Putamen (tissue), 1 donor: ENCODE measurements at regions not wholly inside any gene's neighbourhood (a gene's known extent, or its start where the extent isn't known, plus 50 kb on each side); places are given as distances from the start of the nearest gene placed in this dataset.
"Not testable (repeated sequence)": the region's sequence is repeated elsewhere in the genome, so short reads cannot be mapped to it uniquely, and the experiment has no call there.

Source experiments
- DNase-seq: peaks from one replicate; pipeline ENCODE4 v3.0.0-alpha.2; 2016; ENCODE audit warnings: low spot score

DNA sequence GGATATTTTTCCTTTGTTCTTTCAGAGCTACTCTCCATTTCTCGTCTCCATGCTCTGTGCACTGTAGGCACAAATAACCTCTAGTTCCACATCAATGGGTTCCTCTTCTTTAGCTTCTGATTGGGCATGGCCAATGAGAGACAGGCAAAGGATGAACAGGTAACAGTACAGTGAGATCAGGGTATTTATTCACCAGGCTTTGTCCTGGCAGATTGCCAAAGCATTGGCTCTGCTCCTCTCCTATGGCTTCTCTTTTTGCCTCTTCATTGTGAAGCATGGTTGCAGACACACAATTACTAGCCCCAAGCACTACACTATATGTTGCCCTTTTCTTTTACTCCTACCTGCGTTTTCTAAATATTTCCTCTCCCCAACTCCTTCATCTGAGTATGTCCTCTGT lies 215.1 kb upstream of the ARRDC3 start:
- DNase-seq: no peak

DNA sequence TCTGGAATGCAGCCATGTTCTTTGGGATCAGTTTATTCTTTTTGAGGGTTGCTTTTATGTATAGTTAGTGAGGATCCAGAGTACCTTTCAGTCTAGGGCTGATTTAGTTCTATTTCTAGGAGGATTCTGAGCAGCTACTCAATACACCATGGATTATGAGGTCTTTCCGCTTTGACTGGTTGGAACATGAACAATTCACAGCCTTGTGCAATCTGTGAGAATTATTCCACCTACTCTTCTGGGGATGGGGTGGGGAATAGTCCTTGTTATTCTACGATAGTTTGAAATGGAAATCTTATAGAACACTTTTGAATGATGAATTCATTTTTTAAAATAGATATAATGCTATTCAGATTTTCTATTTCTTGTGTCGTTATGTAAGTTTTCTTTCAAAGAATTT lies 212.3 kb upstream of the ARRDC3 start:
- DNase-seq: peak; percentile 72

DNA sequence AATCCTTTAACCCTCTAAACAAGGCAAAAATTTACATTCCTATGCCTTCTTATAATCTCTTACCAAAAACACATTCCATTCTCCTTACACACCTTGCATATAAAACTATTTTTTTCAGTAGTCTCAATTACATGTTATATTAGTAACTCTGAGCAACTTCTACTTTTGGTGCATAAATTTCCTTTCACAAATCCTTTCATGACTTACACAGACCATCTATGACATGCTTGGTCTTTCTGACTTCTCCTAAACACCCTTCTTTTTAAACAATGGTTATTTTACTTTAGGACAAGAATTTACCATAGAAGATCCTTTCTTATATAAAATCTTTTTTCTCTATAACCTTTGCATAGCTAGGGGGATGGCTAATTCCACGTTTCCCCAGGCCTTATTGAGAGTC lies 208.0 kb upstream of the ARRDC3 start:
- DNase-seq: no peak

DNA sequence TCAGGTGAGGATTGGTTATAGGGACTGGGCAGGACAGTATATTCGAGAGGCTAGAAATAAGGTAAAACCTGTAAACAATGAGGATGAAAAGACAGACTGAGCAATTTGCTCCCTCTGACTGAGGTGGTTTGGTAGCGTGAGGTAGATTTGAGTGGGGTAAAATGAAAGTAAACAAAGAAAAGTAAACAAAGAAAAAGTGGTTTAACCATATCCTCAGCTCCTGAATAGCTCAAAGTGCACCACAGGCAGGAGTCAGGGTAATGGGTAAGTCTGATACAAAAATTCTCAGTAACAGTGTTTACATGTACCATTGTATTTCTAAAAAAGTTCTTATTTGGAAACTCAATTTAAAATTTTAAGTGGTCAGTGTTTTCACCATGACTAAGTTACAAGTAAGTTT lies 203.1 kb upstream of the ARRDC3 start:
- no peak for DNase-seq

DNA sequence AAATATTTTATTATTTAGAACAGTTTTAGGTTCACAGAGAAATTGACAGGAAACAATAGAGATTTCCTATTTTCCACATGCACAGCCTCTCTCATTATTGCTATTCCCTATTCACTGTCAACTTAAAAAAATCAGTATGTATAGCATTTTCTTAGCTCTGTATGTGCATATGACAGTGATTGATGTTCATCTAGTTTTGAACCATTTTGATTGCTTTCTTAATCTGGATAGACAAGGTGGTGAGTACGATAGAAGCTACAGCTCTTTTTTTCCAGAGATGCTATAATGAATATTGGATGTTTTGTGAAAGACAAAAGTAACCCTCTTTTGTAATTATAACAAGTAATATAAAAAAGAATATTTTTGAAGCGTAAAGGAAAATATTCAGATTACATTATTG lies 201.2 kb upstream of the ARRDC3 start:
- no peak for DNase-seq

DNA sequence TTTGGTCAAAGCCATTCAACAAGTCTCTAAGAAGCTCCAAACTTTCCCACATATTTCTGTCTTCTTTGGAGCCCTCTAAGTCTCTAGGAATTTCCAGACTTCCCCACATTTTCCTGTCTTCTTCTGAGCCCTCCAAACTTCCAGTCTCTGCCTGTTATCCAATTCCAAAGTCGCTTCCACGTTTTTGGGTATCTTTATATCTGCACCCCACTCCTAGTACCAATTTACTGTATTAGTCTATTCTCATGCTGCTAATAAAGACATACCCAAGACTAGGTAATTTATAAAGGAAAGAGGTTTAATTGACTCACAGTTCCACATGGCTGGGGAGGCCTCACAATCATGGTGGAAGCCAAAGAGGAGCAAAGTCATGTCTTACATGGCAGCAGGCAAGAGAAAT lies 182.9 kb upstream of the ARRDC3 start:
- not testable (repeated sequence) for DNase-seq

DNA sequence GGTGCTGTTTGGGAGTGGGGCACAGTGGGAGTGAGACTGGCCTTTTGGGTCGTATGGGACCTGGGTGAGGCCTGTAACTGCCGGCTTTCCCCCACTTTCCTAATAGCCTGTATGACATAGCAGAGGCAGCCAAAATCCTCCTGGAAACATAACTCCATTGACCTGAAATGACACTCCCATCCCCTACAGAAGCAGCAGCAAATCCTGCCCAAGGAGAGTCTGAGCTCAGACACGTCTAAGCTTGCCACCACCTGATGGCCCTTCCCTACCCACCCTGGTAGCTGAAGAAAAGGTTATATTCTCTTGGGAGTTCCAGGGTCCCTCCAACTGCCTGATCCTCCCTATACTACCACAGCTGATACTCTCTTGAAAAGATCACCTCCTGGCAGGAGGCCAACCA lies 179.8 kb upstream of the ARRDC3 start:
- no peak for DNase-seq

DNA sequence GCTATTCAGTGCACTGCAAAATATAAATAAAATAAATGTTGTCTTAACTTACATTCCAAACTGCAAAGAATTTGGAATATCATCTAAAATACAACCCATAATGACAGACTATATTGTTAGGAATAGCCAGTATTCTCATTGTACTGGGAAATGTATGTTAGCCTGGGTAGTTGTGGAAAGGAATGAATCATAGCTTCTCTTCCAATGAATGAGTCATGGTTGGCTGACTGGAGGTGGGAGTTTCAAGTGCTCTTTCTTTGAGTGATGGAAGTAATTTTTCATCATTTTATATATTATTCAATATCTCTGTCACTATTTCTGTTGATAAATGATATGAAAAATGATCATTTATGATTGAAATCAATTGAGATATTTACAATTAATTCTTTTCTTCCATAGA lies 158.6 kb upstream of the ARRDC3 start:
- peak; percentile 42 for DNase-seq

DNA sequence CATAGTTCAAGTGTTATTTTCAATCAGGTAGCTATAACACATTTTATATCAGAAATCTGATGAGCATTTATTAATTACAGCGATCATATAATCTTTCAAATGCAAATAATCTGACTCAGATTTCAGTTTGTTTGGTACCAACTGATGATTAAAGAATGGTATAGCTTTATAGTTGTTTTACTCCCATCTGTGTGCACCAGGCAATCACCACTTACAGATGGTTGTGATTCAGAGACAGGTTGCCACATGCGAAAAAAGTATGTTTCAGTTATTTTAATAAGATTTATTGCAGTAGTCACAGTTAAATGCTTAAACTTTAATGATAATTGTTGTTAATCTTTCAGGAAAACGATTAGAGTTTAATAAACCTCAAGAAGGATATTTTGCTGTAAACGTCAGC lies 155.1 kb upstream of the ARRDC3 start:
- no peak for DNase-seq

DNA sequence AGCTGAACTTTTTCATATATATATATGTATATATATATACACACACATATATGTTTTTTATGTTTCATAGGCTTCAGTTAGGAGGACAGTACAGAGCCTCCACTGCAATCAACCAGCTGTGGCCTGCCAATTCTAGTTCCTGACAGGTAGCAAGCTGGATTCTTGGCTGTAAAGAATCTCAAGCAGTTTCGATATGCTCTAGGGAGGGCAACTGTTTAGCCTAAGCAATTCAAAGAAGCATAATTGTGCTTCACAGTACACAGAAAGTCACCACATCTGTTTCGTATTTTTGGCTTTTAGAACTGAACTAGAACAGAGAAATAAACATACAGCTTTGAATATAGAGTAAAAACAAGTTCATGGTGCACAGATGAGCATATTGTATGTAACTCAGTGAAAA lies 152.4 kb upstream of the ARRDC3 start:
- no peak for DNase-seq

DNA sequence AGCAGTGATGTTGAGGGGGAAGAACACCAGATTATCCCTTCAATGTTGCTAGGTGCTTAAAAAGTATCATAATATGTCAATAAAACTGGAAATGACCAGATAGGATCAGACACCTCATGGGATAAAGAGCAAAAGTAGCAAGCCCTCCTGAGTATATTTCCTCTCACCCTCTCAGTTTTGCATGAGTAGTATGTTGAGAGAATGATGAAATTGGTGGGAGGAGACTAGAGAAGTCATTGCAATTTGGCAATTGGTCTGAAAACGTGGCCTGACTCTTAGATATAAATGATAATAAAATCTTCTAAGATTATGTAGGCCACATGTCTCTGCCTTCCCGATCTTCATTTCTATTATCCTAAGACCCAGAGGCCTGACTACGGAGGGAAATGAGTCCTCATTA lies 151.2 kb upstream of the ARRDC3 start:
- DNase-seq: no peak

DNA sequence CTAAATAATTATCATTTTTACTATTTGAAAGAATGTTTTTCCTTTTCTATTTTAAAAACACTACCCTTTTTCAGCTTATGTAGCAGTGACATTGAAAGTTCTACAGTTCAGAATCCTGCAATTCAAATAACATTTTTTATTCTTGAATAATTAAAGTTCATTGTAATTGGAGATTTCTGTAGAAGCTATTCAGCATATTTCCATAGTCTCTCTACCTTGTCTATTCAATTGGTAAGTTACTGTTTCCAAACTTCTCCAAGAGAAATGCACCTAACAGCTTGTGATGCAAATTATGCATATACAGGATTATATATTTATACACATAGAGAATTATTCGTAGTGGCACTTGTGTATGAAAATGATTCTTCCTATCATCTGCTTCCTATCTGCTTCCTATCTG lies 149.7 kb upstream of the ARRDC3 start:
- no peak for DNase-seq

DNA sequence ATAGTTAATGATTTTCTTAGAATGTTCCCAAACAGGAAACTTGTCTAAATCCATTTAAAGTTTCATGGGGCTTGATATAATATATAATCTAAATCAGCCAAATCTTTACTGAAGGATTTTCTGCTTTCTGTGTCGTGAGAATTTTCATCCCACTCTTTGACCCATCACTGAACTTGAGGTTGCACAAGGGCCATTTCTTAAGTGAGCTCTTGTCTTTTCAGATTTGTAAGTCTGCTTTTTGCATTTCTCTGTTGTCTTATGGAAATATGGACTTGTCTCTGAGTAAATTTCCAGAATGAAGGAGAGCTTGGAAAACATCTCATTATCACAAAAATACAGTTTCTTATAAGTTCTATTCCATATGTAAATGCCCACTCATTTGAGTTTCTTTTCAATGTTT lies 149.2 kb upstream of the ARRDC3 start:
- DNase-seq: no peak

DNA sequence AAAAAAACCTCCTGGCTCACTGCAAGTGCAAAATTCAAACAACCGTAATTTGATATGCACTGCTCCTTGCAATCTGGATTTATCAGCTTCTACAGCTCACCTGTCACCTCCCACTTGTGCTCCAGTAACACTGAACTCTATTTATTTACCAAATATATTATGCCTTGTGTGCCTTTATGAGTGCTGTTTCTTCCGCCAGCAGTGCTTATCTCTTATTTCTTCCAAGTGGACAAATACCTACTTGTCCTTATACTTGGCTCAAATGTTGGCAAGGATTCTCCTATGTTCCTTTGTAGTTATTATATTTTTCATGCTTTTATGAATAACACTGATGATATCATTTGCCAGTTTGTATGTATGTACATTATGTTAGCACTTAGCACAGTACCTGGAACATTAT lies 145.7 kb upstream of the ARRDC3 start:
- DNase-seq: no peak

DNA sequence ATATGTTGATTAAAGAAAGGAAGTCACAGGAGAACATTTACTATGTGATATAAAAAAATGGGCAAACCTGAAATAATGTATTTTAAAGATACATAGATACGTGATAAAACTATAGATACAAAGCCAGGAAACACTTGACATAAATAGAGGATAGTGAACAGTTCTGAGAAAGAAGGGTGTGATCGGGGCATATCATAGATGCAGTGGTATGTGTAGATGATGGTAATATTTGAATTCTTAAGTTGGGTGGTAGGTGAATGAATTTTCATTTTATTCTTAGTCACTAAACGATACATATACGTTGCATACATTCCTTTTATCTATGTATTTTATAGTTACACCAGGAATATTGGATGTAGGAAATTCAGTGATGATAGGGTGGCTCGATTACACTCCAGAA lies 138.7 kb upstream of the ARRDC3 start:
- no peak for DNase-seq

DNA sequence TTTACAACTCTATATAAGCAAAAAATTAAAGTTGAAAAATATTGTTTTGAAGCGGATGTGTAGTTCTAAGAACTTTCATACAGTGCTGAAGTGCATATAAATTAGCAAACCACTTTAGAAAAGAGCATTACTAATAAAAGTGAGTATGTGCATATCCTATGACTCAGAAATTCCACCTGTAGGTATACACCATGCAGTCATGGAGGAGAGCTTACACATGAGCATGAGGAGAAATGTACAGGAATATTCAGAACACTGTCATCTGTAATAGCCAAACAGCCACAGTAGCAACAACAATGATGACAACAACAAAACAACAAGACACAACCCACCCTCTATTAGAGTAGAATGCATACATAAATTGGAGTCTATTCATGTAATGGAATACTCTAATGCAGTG lies 138.2 kb upstream of the ARRDC3 start:
- no peak for DNase-seq

DNA sequence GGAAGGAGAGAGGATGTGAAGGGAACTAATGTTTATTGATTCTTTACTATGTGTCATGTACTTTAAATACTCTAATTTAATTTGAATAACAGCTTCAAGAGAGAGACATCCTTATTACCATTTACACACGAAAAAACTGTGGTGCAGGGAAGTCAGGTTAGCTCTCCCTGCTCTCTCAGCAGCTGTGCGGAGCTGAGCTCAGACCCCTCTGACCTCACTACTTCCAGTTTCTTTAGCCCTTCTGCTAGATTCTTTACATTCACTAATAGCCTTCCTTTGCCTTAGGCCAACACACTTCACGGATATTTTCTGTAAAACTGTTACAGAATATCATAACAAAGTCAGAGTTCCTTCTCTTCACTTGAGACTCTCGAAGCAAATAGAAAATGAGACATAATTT lies 131.3 kb upstream of the ARRDC3 start:
- no peak for DNase-seq

DNA sequence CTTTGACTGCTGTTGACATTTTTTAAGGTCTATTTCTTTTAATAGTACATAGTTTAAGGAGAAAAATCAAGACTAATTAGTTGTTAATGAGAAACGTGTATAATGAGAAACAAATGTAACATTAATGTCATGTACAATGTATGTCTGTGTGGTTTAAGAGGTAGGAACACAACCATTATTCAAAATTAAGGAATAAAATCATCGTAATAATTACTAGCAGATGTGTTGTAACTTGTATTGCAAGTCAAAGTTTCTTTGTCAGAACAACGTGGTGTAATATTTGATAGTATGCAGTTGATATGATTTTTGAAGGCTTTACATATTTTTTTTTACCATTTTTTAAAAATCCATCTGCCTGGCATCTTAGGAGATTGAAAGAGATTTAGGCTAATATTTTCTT lies 120.2 kb upstream of the ARRDC3 start:
- no peak for DNase-seq

DNA sequence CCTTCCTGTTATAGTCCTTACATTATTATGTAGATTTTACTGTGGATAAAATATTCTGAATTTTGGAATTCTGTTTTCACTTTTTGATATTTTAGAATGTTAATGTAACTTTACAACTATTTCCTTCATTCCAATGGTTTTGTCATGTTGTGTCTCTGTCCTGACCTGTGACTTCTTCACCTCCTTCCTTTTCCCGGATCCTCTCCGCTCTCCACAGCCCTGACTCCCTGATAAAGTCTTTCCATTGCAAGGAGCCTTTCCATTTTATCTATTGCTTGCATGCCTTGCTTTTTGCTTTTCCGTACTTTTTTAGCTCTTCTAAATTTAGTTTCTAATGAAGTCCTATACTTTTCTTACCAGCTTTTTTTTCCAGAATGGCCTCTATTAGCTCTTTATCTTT lies 117.6 kb upstream of the ARRDC3 start:
- DNase-seq: no peak

DNA sequence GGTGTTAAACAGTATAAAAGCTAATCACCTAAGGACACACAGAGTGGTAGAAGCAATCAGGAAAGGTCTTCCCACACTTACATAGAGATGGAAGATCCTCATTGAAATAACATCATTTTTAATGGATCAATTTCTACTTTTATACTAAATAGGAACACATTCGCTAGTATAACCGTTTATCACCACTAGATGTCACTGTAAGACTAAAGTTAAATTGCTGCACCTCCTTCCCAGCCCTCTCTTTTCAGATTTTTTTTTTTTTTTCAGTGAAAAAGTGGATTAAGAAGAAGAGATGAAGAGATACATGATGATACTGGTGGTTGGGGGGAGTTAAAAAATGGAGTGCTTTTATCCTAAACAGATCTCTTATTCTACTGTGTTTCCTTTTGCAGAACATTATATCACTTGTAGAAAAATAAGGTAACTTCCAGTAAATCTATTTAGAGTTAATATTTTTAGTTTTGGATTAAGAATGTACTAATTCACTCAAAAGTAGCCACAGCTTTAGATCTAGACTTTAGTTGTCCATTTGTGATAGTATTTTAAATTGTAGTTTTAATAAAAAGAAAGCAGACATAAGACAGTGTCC lies 116.9 kb upstream of the ARRDC3 start:
- DNase-seq: peak; percentile 4

DNA sequence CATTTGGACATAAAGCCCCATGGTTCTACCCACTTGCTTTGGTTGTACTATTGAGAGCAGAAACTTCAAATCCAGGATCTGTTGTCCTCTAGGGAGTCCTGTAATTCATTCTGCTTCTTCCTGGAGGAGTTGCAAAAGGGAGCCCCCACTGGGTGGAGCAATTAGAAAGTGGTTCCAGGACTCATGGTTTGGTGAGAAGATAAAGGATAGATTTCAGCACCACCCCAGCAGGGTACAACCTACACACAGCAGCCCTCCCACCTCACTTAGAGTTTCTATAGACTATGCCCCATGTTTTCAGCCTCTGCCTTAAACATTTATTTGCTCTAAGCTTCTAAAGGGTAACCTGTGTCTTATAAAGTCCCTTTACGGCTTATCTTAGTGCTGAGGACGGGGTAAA lies 112.6 kb upstream of the ARRDC3 start:
- DNase-seq: no peak

DNA sequence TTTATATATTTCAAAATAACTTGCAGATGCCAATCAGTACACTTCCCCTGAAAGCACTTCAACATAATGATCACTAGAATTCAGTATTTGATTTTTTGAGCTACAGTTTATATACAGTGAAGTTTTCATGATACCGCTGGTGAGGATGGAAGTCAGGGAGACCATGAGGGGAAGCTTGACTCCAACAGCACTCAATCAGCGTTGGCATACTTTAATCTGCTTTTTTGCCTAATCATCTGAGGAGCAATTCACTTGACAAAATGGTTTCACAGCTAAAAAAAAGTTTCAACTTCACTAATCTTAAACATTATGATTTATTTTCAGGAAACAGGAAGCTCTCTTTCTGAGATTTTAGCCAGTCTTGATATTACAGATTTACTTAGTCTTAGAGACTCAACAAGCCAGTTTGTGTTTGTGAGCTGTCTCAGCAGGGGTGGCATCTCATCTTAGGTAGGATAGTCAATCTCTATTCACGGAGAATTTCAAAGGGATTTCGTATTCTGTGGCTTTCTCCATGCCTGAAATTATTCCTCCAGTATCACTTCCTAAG lies 111.4 kb upstream of the ARRDC3 start:
- no peak for DNase-seq

DNA sequence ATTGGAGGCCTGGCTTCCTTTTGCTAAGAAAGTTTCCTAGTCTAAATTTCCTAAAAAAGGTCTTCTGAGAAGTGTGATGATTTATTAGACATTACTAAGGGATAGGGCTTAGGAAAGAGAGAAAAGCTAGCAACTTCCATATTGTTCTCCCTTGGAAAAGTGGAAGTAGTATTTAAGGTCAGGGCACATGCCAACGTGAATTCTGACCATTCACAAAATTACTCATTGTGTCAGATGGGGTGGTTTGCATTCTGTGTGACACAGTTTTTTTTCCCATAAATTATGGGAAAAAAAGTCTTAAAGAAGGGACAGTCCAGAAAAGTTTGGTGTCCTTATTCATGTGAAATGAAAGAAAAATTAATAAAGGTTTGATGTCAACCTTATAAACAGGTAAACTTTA lies 110.0 kb upstream of the ARRDC3 start:
- DNase-seq: no peak

DNA sequence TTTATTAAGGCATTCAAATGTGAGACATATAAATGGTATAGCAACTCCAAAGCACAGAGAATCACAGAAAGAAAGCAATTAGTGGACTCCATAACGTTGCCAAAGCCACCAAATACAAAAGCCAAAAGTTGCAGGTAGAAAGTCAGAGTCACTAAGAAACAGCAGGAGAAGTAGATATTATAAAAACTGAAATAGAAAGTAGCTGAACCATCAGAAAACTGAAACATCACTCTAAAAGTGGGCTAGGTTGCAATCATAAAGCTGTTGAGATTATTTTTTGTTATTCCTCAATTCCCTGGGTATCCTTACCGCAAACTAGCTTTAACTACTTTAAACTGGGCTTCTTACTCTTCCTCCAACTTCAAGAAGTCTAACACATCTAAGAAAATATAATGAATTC lies 108.1 kb upstream of the ARRDC3 start:
- DNase-seq: no peak

DNA sequence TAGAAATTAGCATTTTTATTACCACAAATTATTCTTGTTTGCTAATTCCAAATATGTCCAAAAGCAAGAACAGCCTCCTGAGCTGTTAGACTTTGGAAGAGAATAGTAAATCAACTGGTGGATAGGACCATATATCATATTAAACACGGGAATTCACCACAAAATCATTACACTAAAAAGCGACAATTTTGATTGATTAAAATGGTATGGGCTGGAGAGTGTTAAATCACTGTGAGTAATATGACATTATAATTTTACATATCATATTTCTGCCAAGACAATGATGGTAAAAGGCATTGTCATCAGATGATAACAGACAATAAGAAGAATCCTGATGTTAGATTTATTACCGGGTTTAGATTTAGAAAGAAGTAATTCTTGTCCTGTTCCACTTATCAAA lies 107.2 kb upstream of the ARRDC3 start:
- DNase-seq: no peak
